ENCODE measurements at regions not wholly inside any gene's neighbourhood (a gene's known extent, or its start where the extent isn't known, plus 50 kb on each side); places are given as distances from the start of the nearest gene placed in this dataset.

DNA sequence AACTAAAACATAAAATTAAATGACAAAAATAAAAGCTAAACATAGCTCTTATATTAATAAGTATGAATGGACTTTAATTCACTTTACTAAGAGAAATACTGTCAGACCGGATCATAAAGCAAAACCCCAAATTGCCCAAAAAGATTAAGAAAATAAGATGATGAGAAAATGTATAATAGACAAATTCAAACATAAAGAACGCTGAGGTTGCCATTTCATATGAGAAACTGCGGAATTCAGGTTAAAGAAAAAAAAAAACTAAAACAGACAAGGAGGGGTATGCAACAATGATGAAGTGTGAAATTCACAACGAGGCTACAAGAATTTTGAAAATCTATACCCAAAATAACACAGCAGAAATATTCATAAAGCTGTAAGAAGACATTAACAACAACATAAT lies 133.6 kb upstream of the JUN start:
- TF ChIP-seq, protein P1, sequence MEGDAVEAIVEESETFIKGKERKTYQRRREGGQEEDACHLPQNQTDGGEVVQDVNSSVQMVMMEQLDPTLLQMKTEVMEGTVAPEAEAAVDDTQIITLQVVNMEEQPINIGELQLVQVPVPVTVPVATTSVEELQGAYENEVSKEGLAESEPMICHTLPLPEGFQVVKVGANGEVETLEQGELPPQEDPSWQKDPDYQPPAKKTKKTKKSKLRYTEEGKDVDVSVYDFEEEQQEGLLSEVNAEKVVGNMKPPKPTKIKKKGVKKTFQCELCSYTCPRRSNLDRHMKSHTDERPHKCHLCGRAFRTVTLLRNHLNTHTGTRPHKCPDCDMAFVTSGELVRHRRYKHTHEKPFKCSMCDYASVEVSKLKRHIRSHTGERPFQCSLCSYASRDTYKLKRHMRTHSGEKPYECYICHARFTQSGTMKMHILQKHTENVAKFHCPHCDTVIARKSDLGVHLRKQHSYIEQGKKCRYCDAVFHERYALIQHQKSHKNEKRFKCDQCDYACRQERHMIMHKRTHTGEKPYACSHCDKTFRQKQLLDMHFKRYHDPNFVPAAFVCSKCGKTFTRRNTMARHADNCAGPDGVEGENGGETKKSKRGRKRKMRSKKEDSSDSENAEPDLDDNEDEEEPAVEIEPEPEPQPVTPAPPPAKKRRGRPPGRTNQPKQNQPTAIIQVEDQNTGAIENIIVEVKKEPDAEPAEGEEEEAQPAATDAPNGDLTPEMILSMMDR (IDR thresholded peaks at IDR 0.05) = no peak
- no peak for TF ChIP-seq POLR2A (IDR thresholded peaks at IDR 0.05)
- no peak for TF ChIP-seq POLR2AphosphoS5 (IDR thresholded peaks at IDR 0.05; ENCODE audit: insufficient read depth in 1 of 2, low read depth in 1 of 2)
